Neuronal stem cell (in vitro differentiated cells): ENCODE measurements at regions not wholly inside any gene's neighbourhood (a gene's known extent, or its start where the extent isn't known, plus 50 kb on each side); places are given as distances from the start of the nearest gene placed in this dataset.

Experiments
- DNase-seq: peaks from one replicate; pipeline ENCODE4 v3.0.0-alpha.2; 2013; ENCODE audit warnings: low spot score
- H2AFZ ChIP-seq: one replicate; pipeline ENCODE4 v1.6.1; 2013; ENCODE audit warnings: mild to moderate bottlenecking, low read length, inconsistent platforms
- H2AK5ac ChIP-seq: 2 replicates; pipeline ENCODE4 v1.6.1; 2013; ENCODE audit warnings: low read depth, mild to moderate bottlenecking, inconsistent platforms, low read length, moderate library complexity, mixed read lengths
- H2BK120ac ChIP-seq: 2 replicates; pipeline ENCODE4 v1.6.1; 2013; ENCODE audit warnings: low read depth, mild to moderate bottlenecking, inconsistent platforms, low read length, moderate library complexity, mixed read lengths
- H2BK12ac ChIP-seq: one replicate; pipeline ENCODE4 v1.6.1; 2013; ENCODE audit warnings: low read length, inconsistent platforms
- H2BK15ac ChIP-seq: 2 replicates; pipeline ENCODE4 v1.6.1; 2013; ENCODE audit warnings: mild to moderate bottlenecking, low read length, inconsistent platforms, mixed read lengths
- H2BK5ac ChIP-seq: one replicate; pipeline ENCODE4 v1.6.1; 2013; ENCODE audit warnings: inconsistent platforms, mild to moderate bottlenecking, low read length, moderate library complexity
- H3K14ac ChIP-seq: one replicate; pipeline ENCODE4 v1.6.1; 2013; ENCODE audit warnings: low read length, inconsistent platforms
- H3K18ac ChIP-seq: 2 replicates; pipeline ENCODE4 v1.6.1; 2013; ENCODE audit warnings: low read length, inconsistent platforms
- H3K23ac ChIP-seq: 2 replicates; pipeline ENCODE4 v1.6.1; 2013; ENCODE audit warnings: low read depth, mild to moderate bottlenecking, mixed read lengths, low read length, inconsistent platforms; ENCODE audit not compliant: poor library complexity
- H3K27ac ChIP-seq: replicated peaks from 3 replicates; pipeline ENCODE4 v1.5.1; 2013; ENCODE audit warnings: low read length, inconsistent platforms
- H3K27me3 ChIP-seq, 3 experiments: 2 replicates each; pipeline ENCODE4 v1.6.1; 2013; ENCODE audit warnings: low read length in 3 of 3, mild to moderate bottlenecking in 2 of 3, inconsistent platforms in 1 of 3, low read depth in 1 of 3, mixed read lengths in 1 of 3, moderate library complexity in 1 of 3; ENCODE audit not compliant: control insufficient read depth in 3 of 3, insufficient read depth in 3 of 3
- H3K36me3 ChIP-seq, 2 donors: replicated peaks in 1 of 2; 2 replicates each; pipeline ENCODE4 v1.6.1; 2013; ENCODE audit warnings: low read length in 2 of 2; ENCODE audit not compliant: control insufficient read depth in 2 of 2, insufficient read depth in 2 of 2
- H3K4ac ChIP-seq: 2 replicates; pipeline ENCODE4 v1.6.1; 2013; ENCODE audit warnings: inconsistent platforms, mild to moderate bottlenecking, low read length, moderate library complexity
- H3K4me1 ChIP-seq, 2 donors: 1 replicate in 1 of 2; 2 replicates in 1 of 2; pipeline ENCODE4 v1.6.1; 2013; ENCODE audit warnings: low read length in 2 of 2, low read depth in 1 of 2; ENCODE audit not compliant: control insufficient read depth in 2 of 2, insufficient read depth in 1 of 2
- H3K4me2 ChIP-seq: one replicate; pipeline ENCODE4 v1.6.1; 2013; ENCODE audit warnings: mild to moderate bottlenecking, low read length, inconsistent platforms; ENCODE audit not compliant: insufficient read depth, poor library complexity, severe bottlenecking
- H3K4me3 ChIP-seq, 2 donors: 2 replicates each; pipeline ENCODE4 v1.5.1; 2013; ENCODE audit warnings: low read length in 2 of 2, mild to moderate bottlenecking in 2 of 2, inconsistent platforms in 1 of 2, moderate library complexity in 1 of 2
- H3K79me1 ChIP-seq: one replicate; pipeline ENCODE4 v1.6.1; 2013; ENCODE audit warnings: low read depth, mild to moderate bottlenecking, inconsistent platforms, low read length, moderate library complexity
- H3K9ac ChIP-seq: one replicate; pipeline ENCODE4 v1.6.1; 2013; ENCODE audit warnings: mild to moderate bottlenecking, low read depth, low read length, inconsistent platforms; ENCODE audit not compliant: poor library complexity
- H3K9me3 ChIP-seq, 2 donors: replicated peaks in 1 of 2; 2 replicates each; pipeline versions ENCODE3 to v1.6.1; 2013; ENCODE audit warnings: low read length in 2 of 2, mild to moderate bottlenecking in 2 of 2, inconsistent platforms in 1 of 2, low read depth in 1 of 2, mixed read lengths in 1 of 2, moderate library complexity in 1 of 2; ENCODE audit not compliant: control insufficient read depth in 2 of 2, insufficient read depth in 1 of 2
- H4K8ac ChIP-seq: one replicate; pipeline ENCODE4 v1.6.1; 2013; ENCODE audit warnings: low read depth, mild to moderate bottlenecking, inconsistent platforms, low read length, moderate library complexity
- H4K91ac ChIP-seq: one replicate; pipeline ENCODE4 v1.6.1; 2013; ENCODE audit warnings: low read length, low read depth, mild to moderate bottlenecking, inconsistent platforms; ENCODE audit not compliant: poor library complexity
- WGBS, 2 donors: extraction: QIAGEN DNeasy Blood & Tissue Kit; methylation state at CpG; one replicate each; pipeline ENCODE4 v1.1.7; 2013; ENCODE audit warnings: missing lambda C conversion rate in 2 of 2, mixed read lengths in 1 of 2; ENCODE audit not compliant: insufficient read length in 2 of 2, insufficient replicate concordance in 1 of 2; ENCODE audit errors: extremely low coverage in 2 of 2; 5-methylcytosine and 5-hydroxymethylcytosine counted together

DNA sequence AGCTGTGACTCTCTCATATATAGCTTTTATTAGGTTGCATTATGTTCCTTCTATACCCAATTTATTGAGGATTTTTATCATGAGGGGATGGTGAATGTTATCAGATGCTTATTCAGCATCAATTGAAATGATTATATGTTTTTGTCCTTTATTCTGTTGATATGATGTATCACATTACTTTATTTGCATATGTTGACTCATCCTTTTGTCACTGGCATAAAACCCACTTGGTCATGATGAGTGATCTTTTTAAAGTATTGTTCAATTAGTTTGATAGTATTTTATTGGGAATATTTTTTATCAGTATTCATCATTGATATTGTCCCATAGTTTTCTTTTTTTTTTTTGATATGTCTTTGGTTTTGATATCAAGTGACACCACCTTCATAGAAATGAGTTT, 529.9 kb downstream of the MMUT start:
- Histone ChIP-seq H3K23ac (no peak overlapping the region), H3K9ac (no peak overlapping the region), H3K9me3 (no peaks in the 10 kb centered on the region), H4K91ac (no peak overlapping the region), H3K14ac (no peak overlapping the region), H2AFZ (no peak overlapping the region), H2BK12ac (no peak overlapping the region), H2AK5ac (no peak overlapping the region), H2BK5ac (no peak overlapping the region), H3K4me2 (no peak overlapping the region), H3K79me1 (no peaks in the 10 kb centered on the region), H3K4me1 (no peaks in the 10 kb centered on the region), H3K4me3 (no peak overlapping the region), H3K27ac (no peak overlapping the region), H2BK120ac (no peak overlapping the region), H2BK15ac (no peak overlapping the region), H4K8ac (no peak overlapping the region), H3K18ac (no peak overlapping the region), H3K27me3 (no peaks in the 10 kb centered on the region), H3K4ac (no peak overlapping the region), H3K36me3 (no peaks in the 10 kb centered on the region)
- no peak for DNase-seq

DNA sequence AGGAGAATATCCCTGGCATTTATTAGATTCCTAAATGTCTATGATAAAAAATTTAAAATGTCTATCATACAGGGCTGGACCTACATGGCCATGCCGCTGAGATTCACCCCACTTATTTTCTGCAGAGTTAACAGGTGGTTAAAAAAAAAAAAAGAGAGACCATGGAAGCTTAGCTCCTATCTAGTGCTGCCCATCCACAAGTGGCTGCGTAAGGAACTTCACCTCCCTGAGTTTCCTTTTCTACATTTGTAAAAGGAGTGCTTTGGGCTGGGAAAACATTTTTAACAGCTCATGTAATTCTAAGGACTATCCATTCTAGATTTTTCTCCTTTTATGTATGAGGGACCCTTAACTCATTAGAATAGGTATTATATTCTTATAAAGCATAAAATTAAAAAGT, 534.1 kb downstream of the MMUT start:
- Histone ChIP-seq H3K27me3 (no peaks in the 10 kb centered on the region), H2BK120ac (no peak overlapping the region), H3K27ac (no peak overlapping the region), H3K9ac (no peak overlapping the region), H3K14ac (no peak overlapping the region), H2AFZ (no peak overlapping the region), H4K91ac (no peak overlapping the region), H3K9me3 (no peaks in the 10 kb centered on the region), H3K4me1 (no peaks in the 10 kb centered on the region), H3K79me1 (no peaks in the 10 kb centered on the region), H2BK15ac (no peak overlapping the region), H3K4ac (no peak overlapping the region), H3K18ac (no peak overlapping the region), H2BK12ac (no peak overlapping the region), H3K23ac (no peak overlapping the region), H3K4me3 (no peak overlapping the region), H2BK5ac (no peak overlapping the region), H3K36me3 (no peaks in the 10 kb centered on the region), H3K4me2 (no peak overlapping the region), H4K8ac (no peak overlapping the region), H2AK5ac (no peak overlapping the region)
- no peak for DNase-seq
- no CpG with 5 or more reads among the region's 2 CpGs for WGBS, 2 donors

- H3K18ac ChIP-seq = no peak overlapping the region
- H3K9me3 ChIP-seq = no peaks in the 10 kb centered on the region
- H2AK5ac ChIP-seq = no peak overlapping the region
- no peaks in the 10 kb centered on the region for H3K4me1 ChIP-seq
- no peak overlapping the region for H3K4me2 ChIP-seq
- H3K4ac ChIP-seq = no peak overlapping the region
- no peak overlapping the region for H2AFZ ChIP-seq
- no peak overlapping the region for H2BK5ac ChIP-seq
- WGBS, 2 donors = 100% methylated on average over 1 of the region's 2 CpGs
- no peak overlapping the region for H4K8ac ChIP-seq
- H3K14ac ChIP-seq = no peak overlapping the region
- no peak for DNase-seq
- H3K4me3 ChIP-seq = no peak overlapping the region
- no peak overlapping the region for H4K91ac ChIP-seq
- no peaks in the 10 kb centered on the region for H3K79me1 ChIP-seq
- no peak overlapping the region for H2BK120ac ChIP-seq
- H3K9ac ChIP-seq = no peak overlapping the region
- H2BK12ac ChIP-seq = no peak overlapping the region
- no peak overlapping the region for H3K27ac ChIP-seq
- H2BK15ac ChIP-seq = no peak overlapping the region
- no peak overlapping the region for H3K23ac ChIP-seq
- no peaks in the 10 kb centered on the region for H3K36me3 ChIP-seq
- no peaks in the 10 kb centered on the region for H3K27me3 ChIP-seq
Measured at GRCh38 chr6:48922837-48923236, 540.2 kb downstream of the MMUT start.

DNA sequence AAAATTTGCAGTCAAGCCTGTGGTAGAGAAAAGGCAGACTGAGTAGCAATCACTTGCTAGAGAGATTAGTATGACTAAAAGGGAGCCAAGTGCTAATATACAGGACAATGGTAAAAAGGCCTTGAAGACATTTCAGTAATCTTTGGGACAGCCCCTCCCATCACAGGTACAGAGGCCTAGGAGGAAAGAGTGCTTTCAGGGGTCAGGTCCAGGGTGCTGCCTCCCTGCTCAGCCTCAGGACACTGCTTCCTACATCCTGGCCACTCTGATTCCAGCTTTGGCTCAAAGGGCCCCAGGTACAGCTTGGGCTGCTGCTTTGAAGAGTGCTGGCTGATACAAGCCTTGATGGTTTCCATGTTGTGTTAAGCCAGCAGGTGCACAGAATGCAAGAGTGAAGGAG, 543.5 kb downstream of the MMUT start:
- Histone ChIP-seq H3K18ac (peak overlapping the region; percentile 29), H2BK120ac (no peak overlapping the region), H3K4me1 (no peaks in the 10 kb centered on the region), H3K27me3 (no peaks in the 10 kb centered on the region), H3K9me3 (no peaks in the 10 kb centered on the region), H2BK12ac (no peak overlapping the region), H3K4me3 (no peak overlapping the region), H3K9ac (no peak overlapping the region), H3K27ac (no peak overlapping the region), H2AFZ (no peak overlapping the region), H2AK5ac (no peak overlapping the region), H2BK5ac (no peak overlapping the region), H4K8ac (no peak overlapping the region), H3K14ac (no peak overlapping the region), H3K36me3 (no peaks in the 10 kb centered on the region), H4K91ac (no peak overlapping the region), H3K4ac (no peak overlapping the region), H2BK15ac (no peak overlapping the region), H3K23ac (no peak overlapping the region), H3K4me2 (no peak overlapping the region), H3K79me1 (no peaks in the 10 kb centered on the region)
- DNase-seq = no peak
